NCI-H1694 treated with DMSO at 0.1 percent for 48 hours (cell line): ENCODE measurements at regions not wholly inside any gene's neighbourhood (a gene's known extent, or its start where the extent isn't known, plus 50 kb on each side); places are given as distances from the start of the nearest gene placed in this dataset.
A peak's percentile ranks its signal among the peaks of the same experiment; 100 is the strongest.
"Not testable (repeated sequence)": the region's sequence is repeated elsewhere in the genome, so short reads cannot be mapped to it uniquely, and the experiment has no call there.

Experiments
- DNase-seq: peaks from one replicate; lab custom pipeline; 2025; lab: John Stamatoyannopoulos, UW

DNA sequence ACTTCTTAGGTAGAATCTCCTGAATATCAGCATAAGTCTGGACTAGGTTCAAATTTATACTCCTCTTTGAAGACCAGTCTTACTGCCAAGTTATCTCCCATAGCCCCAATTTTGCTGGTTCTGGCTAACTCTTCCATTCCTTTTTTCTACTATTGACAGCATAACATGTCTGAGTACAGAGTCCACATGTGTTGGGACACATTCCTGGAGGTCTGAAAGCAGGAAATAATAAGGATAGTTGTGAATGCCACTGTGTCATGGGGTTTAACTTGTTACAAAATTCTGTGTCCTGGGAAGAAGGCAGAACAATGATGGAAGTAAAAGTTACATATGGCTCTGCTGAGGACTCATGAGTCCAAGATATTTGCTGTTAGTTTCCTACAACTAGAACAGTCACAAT is 57.4 kb upstream of the ZBTB20 start:
- DNase-seq, result no peak

DNA sequence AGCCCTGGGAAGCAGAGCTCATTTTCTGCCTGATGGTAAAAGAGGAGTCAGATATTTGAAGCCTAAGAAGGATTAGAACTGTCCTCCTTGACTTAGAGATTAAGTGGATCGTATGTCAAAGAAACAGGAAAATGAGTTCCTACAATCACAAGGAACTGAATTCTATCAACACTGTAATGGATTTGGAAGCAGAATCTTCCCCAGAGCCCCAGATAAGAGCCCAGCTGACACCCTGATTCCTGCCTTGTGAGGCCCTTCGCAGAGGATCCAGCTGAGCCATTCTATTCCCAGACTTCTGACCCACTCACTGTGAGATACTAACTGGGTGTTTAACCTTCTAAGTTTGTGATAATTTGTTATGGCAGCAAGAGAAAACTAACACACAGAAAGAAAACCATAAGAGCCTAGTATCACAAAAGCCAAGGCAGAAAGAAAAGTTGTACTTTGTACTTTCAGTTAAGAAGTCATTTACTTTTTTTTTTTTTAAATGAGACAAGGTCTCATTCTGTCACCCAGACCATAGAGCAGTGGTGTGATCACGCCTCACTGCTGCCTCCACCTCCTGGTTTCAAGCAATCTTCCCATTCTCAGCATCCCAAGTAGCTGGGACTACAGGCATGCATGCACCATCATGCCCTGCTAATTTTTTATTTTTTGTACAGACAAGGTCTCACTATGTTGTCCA is 61.1 kb upstream of the ZBTB20 start:
- no peak for DNase-seq

DNA sequence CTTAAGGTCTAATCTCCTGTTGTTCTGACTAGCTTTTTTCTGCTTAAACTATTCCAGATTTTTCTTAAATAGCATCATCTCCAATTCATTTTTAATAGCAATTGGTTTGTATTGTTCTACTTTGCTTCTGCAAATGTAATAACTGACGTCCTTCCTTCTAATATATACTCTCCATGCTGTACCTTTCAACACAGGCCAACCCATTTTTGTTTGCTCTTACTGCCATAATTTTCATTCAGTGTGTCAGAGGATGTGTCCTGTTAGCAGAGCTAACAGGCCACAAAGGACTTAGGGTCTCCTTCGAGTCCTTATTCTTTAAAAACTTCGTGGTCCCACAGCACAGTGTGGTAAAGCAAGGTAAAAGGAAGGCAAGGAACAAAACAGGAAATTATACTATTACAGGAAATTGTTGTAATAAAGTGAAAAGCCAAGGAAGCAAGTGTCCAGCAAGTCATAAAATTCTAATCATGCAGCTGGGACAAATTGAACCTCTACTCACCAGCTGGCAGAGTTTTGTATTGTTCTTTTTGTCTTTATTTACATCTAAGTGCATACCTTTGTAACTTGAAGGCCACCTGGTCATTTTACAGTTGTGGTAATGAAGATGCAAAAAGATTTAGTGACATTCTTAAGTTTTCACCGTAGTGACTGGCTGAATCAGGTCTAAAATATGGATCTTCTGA is 64.9 kb upstream of the ZBTB20 start:
- no peak for DNase-seq

DNA sequence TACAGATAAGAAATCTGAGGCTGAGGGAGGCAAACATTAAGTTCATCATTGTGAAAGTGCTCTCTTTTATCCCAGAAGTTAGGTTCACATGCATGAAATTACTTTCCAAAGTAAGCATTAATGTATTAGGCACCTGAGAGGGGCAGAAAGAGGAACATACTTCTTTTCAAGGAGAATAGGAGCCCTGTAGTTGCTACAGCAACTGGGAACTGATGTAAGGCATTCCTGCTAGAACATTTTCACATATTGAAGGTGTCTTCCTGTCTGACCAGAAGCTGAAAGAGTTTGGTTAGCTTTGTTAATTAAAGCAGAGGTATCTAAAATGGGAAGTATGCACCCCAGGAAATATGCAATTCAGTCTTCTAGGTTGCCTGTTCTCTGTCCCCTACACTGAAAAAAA is 65.5 kb upstream of the ZBTB20 start:
- DNase-seq, result no peak

DNA sequence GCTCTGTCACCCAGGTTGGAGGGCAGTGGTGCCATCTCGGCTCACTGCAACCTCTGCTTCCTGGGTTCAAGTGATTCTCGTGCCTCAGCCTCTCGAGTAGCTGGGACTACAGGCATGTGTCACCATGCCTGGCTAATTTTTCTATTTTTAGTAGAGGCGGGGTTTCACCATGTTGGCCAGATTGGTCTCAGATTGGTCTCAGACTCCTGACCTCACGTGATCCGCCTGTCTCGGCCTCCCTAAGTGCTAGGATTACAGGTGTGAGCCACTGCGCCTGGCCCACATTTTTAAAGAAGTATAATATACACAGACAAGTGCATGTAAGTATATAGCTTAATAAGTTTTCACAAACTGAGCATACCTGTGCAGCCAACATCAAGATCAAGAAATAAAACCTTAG is 66.0 kb upstream of the ZBTB20 start:
- DNase-seq, result not testable (repeated sequence)

DNA sequence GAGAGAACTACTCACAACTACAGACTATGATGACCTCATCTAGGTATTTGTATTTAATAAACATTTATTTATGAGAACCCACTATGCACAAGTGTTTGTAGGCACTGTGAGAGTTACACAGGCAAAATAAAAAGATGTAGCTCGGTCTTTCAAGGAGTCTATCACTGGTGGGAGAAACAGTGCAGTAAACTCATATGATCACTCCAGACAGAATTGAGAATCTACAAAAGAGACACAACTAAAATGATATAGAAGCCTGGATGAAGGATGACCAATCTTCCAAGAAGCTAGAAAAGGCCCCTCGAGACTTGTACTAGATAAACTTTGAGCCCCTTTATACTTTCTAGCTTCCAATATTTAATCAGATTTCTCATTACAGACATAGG is 70.2 kb upstream of the ZBTB20 start:
- DNase-seq, result no peak

DNA sequence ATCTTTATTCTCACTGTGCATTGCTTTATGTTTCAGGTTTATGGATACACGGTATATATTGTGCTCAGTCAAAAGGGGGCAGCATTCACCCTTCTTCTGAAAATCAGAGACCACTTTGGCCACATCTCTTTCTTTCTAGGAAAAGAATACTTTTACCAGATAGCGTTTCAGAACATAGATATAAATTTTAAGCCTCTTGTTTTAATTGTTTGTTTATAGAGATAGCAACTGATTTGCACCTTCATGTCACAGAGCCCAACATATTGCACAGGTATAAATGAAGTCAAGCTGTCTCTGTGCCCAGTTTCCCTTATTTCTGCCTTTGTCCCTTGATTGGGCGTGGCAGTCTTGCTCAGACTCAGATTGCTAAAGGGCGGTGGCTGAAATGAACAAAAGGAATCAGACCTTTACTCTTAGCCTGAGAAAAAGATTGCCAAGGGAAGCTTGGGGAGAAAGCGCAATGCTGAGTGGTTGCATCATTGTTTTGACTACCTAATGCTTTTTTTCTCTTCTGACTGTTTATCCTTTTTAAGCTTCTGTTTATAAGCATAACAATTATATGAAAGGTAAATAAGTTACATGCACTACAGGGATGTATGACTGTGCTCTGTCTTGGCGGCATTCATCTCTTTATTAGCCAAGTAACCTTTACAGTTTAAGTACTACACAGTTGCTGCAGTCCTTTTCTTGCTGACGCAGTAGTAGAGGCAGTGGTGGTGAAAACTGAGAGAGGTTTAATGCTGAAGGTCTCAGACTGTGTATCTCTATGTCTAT is 70.8 kb upstream of the ZBTB20 start:
- peak; percentile 63 for DNase-seq

DNA sequence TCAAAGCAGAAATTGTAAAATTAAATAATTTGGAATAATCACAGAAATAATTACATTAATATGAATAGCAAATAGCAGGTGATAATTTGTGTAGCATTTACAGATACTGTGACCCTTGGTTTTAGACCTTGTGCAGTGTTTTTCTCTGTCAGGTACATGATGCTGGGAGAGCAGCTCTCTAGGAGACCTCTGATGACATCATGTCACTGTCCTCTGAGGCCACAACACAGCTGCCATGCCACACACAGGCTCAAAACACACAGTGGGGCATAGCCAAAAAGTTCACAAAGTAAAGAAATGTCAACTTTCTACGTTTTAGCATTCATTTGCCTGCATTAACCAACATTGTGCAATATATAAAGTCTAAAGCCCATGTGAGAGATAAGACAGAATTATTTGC is 71.8 kb upstream of the ZBTB20 start:
- no peak for DNase-seq

DNA sequence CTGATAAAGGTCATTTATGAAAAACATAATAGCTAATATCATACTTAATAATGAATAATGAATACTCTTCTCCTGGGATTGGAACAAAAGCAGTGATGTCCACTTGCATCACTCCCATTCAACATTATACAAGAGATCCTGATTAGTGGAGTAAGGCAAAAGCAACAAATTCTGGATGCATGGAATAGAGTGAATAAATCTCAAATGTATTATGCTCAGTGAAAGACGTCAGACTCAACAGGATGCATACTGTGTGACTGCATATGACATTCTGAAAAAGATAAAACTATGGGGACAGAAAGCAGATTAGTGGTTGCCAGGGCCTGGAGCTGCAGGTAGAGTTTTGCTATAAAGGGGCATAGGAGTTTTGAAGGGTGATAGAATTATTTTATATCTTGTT is 77.6 kb upstream of the ZBTB20 start:
- no peak for DNase-seq

DNA sequence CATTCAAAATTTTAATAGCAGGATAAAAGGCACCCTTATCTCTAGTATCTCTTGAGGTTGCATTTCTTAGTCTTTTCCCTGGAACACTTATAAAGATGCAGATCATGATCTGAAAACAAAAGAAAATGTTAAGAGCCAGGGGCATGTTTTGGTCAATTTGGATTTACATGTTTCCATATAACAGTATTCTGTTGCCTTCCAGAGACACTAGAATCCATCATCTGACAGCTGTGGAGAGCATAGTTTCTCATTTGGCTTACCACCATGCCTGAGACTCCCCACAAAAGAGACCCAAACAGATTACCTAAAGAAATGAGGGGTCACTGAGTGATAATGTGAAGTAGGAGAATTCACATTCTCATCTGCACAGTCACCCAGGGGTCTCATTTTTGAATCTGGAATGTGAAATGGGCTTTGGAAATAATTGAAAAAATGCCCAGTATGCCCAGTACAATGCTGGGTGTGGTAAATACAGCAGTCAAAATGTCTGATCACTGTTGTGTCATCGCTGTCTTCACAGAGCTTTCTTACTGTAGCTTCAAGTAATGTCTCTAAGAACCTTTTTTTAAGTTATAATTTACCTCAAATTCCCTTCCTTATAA is 79.9 kb upstream of the ZBTB20 start:
- DNase-seq, result no peak

DNA sequence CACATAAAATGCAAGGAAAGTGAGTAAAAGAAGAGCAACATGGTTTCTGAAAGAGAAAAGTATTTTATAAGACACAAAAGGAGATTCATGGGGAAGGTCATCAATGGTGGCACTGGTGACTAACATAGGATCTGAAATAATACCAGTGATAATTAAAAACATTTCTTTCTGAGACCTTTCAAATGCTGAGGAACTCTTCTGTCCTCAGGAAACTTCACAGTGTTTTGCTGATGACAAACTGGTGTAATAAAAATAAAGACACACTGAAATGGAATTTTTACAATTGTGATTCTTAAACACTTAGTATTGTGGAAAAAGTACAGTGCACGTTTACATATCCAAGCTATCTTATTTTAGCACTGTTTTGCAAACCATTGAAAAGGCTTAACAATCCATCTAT is 80.4 kb upstream of the ZBTB20 start:
- DNase-seq, result no peak

DNA sequence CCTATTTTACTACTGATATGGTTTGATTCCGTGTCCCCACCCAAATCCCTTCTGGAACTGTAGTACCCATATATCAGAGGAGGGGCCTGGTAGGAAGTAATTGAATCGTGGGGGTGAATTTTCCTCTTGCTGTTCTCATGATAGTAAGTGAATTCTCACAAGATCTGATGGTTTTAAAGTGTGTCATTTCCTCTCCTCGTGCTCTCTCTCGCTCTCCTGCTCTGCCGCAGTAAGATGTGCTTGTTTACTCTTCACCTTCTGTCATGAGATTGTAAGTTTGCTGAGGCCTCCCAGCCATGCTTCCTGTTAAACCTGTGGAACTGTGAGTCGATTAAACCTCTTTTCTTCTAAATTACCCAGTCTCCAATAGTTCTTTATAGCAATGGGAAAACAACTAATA is 81.2 kb upstream of the ZBTB20 start:
- DNase-seq, result no peak

DNA sequence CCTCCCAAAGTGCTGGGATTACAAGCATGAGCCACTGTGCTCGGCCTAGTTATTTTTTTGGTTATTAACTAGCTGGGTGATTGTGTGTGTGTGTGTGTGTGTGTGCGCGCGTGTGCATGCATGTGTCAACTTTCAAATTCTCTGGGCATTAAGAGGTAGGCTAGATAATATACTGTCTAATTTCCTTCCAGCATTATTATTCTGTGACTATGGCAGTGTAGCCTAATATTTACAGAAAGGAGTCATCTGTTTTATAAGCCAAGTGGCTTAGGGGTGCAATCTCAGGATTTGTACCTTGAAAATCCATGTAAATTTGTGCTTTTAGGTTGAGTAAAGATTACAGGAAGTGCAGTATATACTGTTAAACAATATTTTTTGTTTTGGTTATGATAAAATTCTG is 85.1 kb upstream of the ZBTB20 start:
- DNase-seq, result no peak

DNA sequence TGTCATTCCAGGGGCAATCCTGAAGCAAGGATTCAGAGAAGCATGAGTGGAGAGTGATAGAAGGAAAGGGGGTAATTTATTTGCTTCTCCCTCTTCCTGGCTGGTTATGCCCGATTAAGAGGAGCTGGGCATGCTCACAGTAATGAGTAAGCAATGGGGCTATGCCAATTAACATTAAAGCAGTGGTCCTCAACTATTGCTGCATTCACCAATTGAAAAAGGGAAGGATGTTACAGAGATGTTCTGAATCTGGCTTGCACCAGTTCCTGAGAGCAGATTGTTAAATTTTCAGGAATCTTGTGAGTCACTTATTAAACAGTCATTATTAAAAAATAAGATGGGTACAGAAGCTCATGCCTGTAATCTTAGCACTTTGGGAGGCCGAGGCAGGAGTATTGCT is 85.9 kb upstream of the ZBTB20 start:
- DNase-seq, result no peak

DNA sequence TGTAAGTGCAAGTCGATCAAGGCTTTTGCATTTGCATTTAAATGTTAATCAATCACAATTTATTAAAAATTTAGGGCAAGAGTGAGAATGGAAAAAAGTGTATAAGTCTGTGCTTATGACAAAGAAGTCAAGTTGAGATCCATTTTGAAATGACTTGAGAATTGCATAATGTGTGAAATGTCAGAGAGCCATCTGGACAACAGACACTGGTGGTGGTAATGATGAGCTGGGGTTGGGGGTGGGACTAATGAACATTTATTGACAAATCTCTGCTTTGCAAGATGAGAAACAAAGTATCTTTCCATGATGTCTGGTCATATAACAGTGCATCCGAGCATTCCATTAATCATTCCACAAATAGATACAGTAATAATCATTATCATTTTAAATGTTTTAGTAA is 89.4 kb upstream of the ZBTB20 start:
- no peak for DNase-seq

DNA sequence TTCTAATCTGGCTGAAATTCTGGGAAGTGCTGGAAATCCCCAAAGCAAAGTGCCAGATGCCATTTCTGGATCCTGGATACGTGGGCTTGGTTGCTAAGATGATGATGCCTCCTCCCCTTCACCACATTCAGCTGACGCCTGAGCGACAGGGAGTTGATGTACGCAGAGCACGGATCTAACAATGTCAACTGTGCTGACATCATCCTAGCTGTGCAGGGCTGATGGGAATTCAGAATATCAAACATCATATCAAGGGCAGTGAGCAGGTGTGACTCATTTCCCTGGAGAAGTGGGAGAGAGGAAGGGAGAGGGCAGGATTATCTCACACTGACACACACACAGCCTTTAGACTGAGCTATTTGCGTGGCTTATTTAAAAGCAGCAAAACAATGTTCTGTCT is 92.6 kb upstream of the ZBTB20 start:
- no peak for DNase-seq

DNA sequence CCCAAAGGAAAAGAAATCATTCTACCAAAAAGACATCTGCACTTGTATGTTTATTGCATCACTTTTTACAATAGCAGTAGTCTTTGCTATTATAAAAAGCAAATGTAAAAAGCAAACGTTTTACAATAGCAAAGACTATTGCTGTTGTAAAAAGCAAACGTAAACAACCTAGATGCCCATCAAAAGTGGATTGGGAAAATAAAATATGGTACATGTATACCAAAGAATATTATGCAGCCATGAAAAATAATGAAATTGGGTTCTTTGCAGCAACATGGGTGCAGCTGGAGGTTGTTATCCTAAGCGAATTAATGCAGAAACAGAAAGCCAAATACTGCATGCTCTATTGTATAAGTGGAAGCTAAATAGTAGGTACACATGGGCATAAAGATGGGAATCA is 97.3 kb upstream of the ZBTB20 start:
- no peak for DNase-seq

DNA sequence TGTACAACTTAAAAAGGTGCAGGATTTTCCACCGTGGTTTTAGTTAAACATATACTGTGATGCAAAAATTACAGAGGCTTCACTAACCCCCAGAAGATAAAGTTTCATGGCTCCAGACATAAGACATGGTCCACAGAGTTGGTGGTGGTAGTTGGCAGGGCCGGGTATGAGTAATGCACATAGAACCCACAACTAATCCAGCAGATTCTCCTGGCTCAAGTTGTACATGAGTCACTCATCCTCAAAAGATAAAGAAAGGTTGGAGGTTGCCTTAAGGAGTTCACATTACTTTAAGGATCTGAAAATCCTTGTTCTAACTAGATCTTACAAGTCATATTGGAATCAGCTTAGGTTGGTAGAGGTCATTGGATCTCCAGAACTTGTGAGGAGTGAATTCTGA is 98.3 kb upstream of the ZBTB20 start:
- no peak for DNase-seq

DNA sequence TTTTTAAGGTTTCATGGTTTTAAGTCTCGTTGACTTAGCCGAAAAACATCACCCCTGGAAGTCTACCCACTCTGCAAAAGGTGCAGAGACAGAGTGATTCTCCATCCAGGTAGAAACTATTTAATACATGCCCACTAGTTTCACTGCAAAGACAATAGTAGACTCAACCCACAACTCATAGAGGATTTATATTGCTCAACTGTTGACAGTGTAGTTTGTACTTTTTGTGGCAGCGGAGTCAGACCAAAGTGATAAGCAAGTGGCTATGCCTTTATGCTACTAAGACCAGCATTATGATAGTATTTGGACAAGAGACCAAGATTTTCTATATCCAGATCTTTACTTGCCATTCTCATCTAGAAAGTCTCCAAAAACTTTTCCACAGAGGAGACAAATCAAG is 98.8 kb upstream of the ZBTB20 start:
- no peak for DNase-seq

DNA sequence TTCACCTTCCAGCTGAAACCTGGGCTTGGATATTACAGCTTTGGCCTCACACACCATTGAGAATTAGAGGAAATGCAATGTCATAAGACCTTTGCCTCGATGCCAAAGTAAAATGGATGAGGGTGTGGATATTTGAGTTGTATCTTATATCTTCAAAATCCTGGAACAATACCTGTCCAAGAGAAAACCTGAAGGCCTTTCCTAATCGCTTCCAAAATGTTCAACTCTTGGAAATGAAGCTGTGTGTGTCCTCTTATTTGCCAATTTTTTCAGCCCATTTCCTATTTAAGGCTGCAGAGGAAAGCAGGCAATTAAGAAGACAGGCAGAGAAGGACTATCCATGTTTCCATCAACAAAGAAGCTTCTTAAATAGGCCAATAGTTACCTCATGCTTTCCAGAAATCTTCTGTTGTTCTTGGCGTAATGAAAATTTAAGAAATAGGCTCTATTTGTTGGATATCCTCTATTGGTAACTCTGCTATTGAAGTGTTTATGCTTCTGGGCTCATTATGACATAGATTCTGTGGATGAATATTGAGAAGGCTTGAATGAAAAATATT is 99.5 kb upstream of the ZBTB20 start:
- DNase-seq, result no peak

DNA sequence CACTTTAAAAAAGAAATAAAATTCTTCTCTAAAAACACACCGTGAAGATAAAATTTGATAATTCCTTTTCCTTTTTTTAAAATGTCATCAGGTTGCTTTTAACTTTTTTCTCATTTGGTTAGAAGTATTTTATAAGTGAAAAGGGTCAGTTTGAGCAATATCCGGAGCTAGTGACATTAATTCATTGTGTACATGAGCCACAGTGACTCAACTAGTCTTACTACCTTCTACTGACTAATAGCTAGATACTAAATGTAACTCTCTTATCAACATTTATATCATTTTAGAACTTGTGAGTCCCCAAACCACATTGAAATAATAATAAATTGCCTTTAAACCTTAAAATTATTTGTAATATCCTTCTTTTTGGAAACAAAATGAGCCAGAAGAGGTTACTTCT is 101.2 kb upstream of the ZBTB20 start:
- no peak for DNase-seq

DNA sequence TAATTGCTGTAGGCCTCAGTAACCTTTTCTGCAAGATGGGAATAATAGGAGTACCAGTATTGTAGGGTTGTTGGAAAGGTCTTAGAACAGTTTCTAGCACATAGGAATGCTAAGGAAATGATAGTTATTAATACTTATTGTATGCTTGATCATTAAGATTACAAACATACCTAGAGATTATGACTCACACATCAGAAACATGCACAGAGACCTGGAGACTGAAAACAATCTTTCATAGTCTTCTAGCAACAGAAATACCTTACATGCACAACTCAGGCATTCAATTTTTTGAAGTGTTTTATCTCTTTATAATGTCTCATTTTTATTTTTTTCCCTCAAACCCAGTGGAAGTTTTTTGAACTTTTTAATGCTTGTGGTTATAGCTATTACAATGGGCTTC is 104.4 kb upstream of the ZBTB20 start:
- no peak for DNase-seq

DNA sequence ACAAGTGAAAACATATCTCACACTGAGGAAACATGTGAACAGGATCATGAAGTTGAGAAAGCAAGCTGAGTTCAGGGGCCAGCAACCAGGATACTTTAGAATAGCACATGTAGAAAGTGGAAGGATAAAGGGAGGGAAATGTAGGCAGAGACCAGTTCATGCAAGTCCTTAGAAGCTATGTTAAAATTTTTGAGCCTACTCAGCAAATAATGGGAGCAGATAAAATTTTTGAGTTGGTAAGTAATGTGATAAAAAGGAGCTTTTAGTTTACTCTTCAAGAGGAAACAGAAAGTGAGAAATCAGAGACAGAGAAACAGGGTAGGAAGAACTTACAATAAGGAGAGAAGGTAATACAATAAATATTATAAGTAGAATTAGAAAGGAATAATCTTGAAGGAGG is 105.6 kb upstream of the ZBTB20 start:
- DNase-seq, result no peak
